SU-DHL-6 (cell line): ENCODE measurements at regions not wholly inside any gene's neighbourhood (a gene's known extent, or its start where the extent isn't known, plus 50 kb on each side); places are given as distances from the start of the nearest gene placed in this dataset.

Experiments
- H2AFZ ChIP-seq: fragments of 200-600 bp; sonication (generic); 2 replicates; pipeline ENCODE4 v1.6.1; 2014; ENCODE audit warnings: low read depth, mild to moderate bottlenecking, moderate library complexity, mixed read lengths, antibody characterized with exemption, low read length; ENCODE audit not compliant: severe bottlenecking
- H3F3A ChIP-seq: fragments of 200-600 bp; shearing (Covaris generic); 2 replicates; pipeline ENCODE4 v1.6.0; 2016; ENCODE audit warnings: antibody characterized with exemption, mild to moderate bottlenecking; ENCODE audit not compliant: insufficient read depth
- H3K27ac ChIP-seq: fragments of 200-600 bp; sonication (generic); 2 replicates; pipeline ENCODE4 v1.5.1; 2016; ENCODE audit warnings: low read depth, mild to moderate bottlenecking, low read length, moderate library complexity, mixed read lengths
- H3K27me3 ChIP-seq: fragments of 200-600 bp; sonication (generic), shearing (Covaris generic); 2 replicates; pipeline ENCODE4 v1.6.0; 2014; ENCODE audit warnings: mild to moderate bottlenecking, low read length
- H3K36me3 ChIP-seq: fragments of 200-600 bp; sonication (generic); 2 replicates; pipeline ENCODE4 v1.6.1; 2014; ENCODE audit warnings: mild to moderate bottlenecking, low read length, mixed read lengths
- H3K4me2 ChIP-seq: fragments of 300-600, 200-600 bp; shearing (Covaris generic), sonication (generic); 2 replicates; pipeline ENCODE4 v1.6.0; 2014; ENCODE audit warnings: low read length, low read depth, mild to moderate bottlenecking; ENCODE audit not compliant: poor library complexity, severe bottlenecking
- H3K4me3 ChIP-seq: fragments of 200-600 bp; sonication (generic); 2 replicates; pipeline ENCODE4 v1.5.1; 2014; ENCODE audit warnings: antibody characterized with exemption, low read length, mild to moderate bottlenecking, mixed read lengths; ENCODE audit not compliant: insufficient read depth, poor library complexity, severe bottlenecking
- H3K79me2 ChIP-seq: fragments of 200-600 bp; sonication (generic); 2 replicates; pipeline ENCODE4 v1.6.1; 2014; ENCODE audit warnings: mild to moderate bottlenecking, low read length, moderate library complexity; ENCODE audit not compliant: insufficient read depth
- H3K9ac ChIP-seq: fragments of 200-600 bp; sonication (generic); 2 replicates; pipeline ENCODE4 v1.7.0; 2014; ENCODE audit warnings: mild to moderate bottlenecking, low read length
- H3K9me2 ChIP-seq: fragments of 200-600 bp; sonication (generic); replicated peaks from 2 replicates; pipeline ENCODE4 v1.6.1; 2014; ENCODE audit warnings: low read length; ENCODE audit not compliant: insufficient read depth
- H3K9me3 ChIP-seq: fragments of 200-600 bp; sonication (generic); 2 replicates; pipeline ENCODE4 v1.6.1; 2014; ENCODE audit warnings: low read length, mixed read lengths; ENCODE audit not compliant: insufficient read depth
- H4K20me1 ChIP-seq: fragments of 200-600 bp; sonication (generic); 2 replicates; pipeline ENCODE4 v1.6.1; 2014; ENCODE audit warnings: low read depth, mild to moderate bottlenecking, antibody characterized with exemption, low read length, moderate library complexity, mixed read lengths
- CTCF ChIP-seq: fragments of 200-600 bp; sonication (generic); IDR thresholded peaks from one replicate; pipeline ENCODE4 v1.5.1; 2017; ENCODE audit warnings: antibody characterized with exemption, mild to moderate bottlenecking, low read length, moderate library complexity; ENCODE audit not compliant: insufficient read depth, poor library complexity, severe bottlenecking
- EZH2phosphoT487 ChIP-seq: fragments of 200-600 bp; sonication (generic), shearing (Covaris generic); conservative IDR thresholded peaks from 2 replicates; pipeline ENCODE4 v1.6.1; 2018; ENCODE audit warnings: mild to moderate bottlenecking, antibody characterized with exemption, low read length, moderate library complexity, mixed read lengths

GRCh38 chr14:87121716-87122115 lies 871.3 kb downstream of the GALC start:
- H3K79me2 ChIP-seq = no peaks in the 10 kb centered on the region
- no peak overlapping the region for H3K9ac ChIP-seq
- no peaks in the 10 kb centered on the region for H3K9me2 ChIP-seq
- no peaks in the 10 kb centered on the region for H3K27me3 ChIP-seq
- no peak overlapping the region for H3K4me3 ChIP-seq
- H4K20me1 ChIP-seq = no peaks in the 10 kb centered on the region
- no peak overlapping the region for H2AFZ ChIP-seq
- TF ChIP-seq CTCF (no peak), EZH2phosphoT487 (no peak)
- no peaks in the 10 kb centered on the region for H3K9me3 ChIP-seq
- H3K36me3 ChIP-seq = no peaks in the 10 kb centered on the region
- H3F3A ChIP-seq = no peaks in the 10 kb centered on the region
- H3K27ac ChIP-seq = no peak overlapping the region
- H3K4me2 ChIP-seq = no peak overlapping the region

- Histone ChIP-seq H3K4me3 (no peak overlapping the region), H3K27ac (no peak overlapping the region), H3K9ac (no peak overlapping the region), H3K79me2 (no peaks in the 10 kb centered on the region), H3K4me2 (no peak overlapping the region), H4K20me1 (no peaks in the 10 kb centered on the region), H3K27me3 (no peaks in the 10 kb centered on the region), H3K9me2 (no peaks in the 10 kb centered on the region), H3K36me3 (no peaks in the 10 kb centered on the region), H2AFZ (no peak overlapping the region), H3K9me3 (no peaks in the 10 kb centered on the region), H3F3A (no peaks in the 10 kb centered on the region)
- TF ChIP-seq EZH2phosphoT487 (no peak), CTCF (no peak)
Measured at GRCh38 chr14:87115234-87115633, 877.7 kb downstream of the GALC start.

- Histone ChIP-seq H4K20me1 (no peaks in the 10 kb centered on the region), H3K4me3 (no peak overlapping the region), H3K4me2 (no peak overlapping the region), H3K79me2 (no peaks in the 10 kb centered on the region), H3K9me2 (no peaks in the 10 kb centered on the region), H3K27ac (no peak overlapping the region), H3K36me3 (no peaks in the 10 kb centered on the region), H2AFZ (no peak overlapping the region), H3K9ac (no peak overlapping the region), H3K27me3 (no peaks in the 10 kb centered on the region), H3F3A (no peaks in the 10 kb centered on the region), H3K9me3 (no peaks in the 10 kb centered on the region)
- no peak for TF ChIP-seq EZH2phosphoT487
- TF ChIP-seq CTCF = no peak
Measured at GRCh38 chr14:87113286-87113685, 879.7 kb downstream of the GALC start.

- Histone ChIP-seq H3K79me2 (no peaks in the 10 kb centered on the region), H3K4me3 (no peak overlapping the region), H3K4me2 (no peak overlapping the region), H3K9ac (no peak overlapping the region), H3K27ac (no peak overlapping the region), H2AFZ (no peak overlapping the region), H3F3A (no peaks in the 10 kb centered on the region), H3K36me3 (no peaks in the 10 kb centered on the region), H3K27me3 (no peaks in the 10 kb centered on the region), H3K9me3 (no peaks in the 10 kb centered on the region), H3K9me2 (no peaks in the 10 kb centered on the region), H4K20me1 (no peaks in the 10 kb centered on the region)
- no peak for TF ChIP-seq EZH2phosphoT487
- TF ChIP-seq CTCF = no peak
Measured at GRCh38 chr14:87111741-87112140, 881.2 kb downstream of the GALC start.
